ENCODE measurements at regions not wholly inside any gene's neighbourhood (a gene's known extent, or its start where the extent isn't known, plus 50 kb on each side); places are given as distances from the start of the nearest gene placed in this dataset.

- no peak for TF ChIP-seq CTCF (IDR thresholded peaks at IDR 0.05; ENCODE audit: poor library complexity)
- TF ChIP-seq EZH2 (IDR thresholded peaks at IDR 0.05; ENCODE audit: borderline replicate concordance): no peak
These were observed 2421.4 kb downstream of the PCDH9 start for GRCh38 chr13:64808704-64809103.

All from hepatocyte (in vitro differentiated cells).